HepG2 (cell line): ENCODE measurements at regions not wholly inside any gene's neighbourhood (a gene's known extent, or its start where the extent isn't known, plus 50 kb on each side); places are given as distances from the start of the nearest gene placed in this dataset.

ENCODE experiments used
- POLR2G ChIP-seq: fragments of 200-400 bp; formaldehyde crosslinking; IDR thresholded peaks from 2 replicates; pipeline ENCODE4 v1.6.1; 2018; ENCODE audit warnings: mild to moderate bottlenecking, low read depth, low read length, moderate library complexity
- TAF1 ChIP-seq: sonication (generic); formaldehyde crosslinking; IDR thresholded peaks from 2 replicates; pipeline ENCODE4 v1.4.0; 2020; ENCODE audit warnings: missing genetic modification reagents
- TF ChIP-seq, protein P1 (sequence below): sonication (generic); formaldehyde crosslinking; IDR thresholded peaks from 2 replicates; pipeline ENCODE4 v1.9.0; 2021; ENCODE audit warnings: missing genetic modification reagents, borderline replicate concordance

- TF ChIP-seq, protein P1, sequence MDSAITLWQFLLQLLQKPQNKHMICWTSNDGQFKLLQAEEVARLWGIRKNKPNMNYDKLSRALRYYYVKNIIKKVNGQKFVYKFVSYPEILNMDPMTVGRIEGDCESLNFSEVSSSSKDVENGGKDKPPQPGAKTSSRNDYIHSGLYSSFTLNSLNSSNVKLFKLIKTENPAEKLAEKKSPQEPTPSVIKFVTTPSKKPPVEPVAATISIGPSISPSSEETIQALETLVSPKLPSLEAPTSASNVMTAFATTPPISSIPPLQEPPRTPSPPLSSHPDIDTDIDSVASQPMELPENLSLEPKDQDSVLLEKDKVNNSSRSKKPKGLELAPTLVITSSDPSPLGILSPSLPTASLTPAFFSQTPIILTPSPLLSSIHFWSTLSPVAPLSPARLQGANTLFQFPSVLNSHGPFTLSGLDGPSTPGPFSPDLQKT (CRISPR knock-in tag) = no peak
- TF ChIP-seq POLR2G = no peak
- no peak for TF ChIP-seq TAF1 (CRISPR knock-in tag)
Measured at GRCh38 chr14:49461529-49462401, 124.4 kb downstream of the RPS29 start.
